ENCODE measurements at regions not wholly inside any gene's neighbourhood (a gene's known extent, or its start where the extent isn't known, plus 50 kb on each side); places are given as distances from the start of the nearest gene placed in this dataset.

DNA sequence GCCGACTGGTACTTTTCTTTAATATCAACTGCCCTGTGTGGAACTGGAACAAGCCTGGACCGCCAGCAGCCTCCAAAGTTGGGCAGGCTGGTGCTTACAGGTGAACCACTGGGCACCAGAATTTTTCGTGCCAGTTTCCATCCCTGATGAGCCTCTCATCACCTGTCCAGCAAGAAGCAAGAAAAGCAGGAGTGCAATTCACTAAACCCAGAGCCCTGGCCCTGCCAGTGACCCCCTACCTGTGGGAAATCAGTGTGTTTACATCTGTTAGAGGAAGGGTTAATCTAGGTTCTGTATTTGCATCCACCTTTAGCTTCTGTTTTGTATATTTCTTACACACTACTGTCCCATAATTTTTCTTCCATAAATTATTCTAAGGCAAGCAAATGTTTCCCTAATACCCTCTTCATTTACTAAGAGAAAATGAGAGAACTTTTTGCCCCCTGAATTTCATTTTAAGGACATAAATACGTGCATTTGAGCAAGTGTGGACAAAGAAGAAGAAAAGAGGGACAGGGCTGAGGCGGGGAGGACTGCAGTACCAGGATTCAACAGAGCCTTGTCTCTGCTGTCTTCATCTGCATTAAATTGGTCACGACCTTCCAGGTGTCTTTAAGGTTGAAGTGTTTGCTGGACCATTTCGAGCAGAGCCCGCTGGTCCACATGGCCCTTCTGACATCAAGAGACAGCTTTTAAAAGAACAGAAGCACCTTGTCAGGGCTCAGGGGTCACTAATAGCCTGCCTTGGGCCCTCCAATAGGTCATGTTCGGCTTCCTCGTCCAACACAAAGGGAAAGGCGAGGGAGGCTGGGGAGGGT is 763.1 kb downstream of the BCL11A start:
- H3K4me1 ChIP-seq (ENCODE audit: control insufficient read depth in 1 of 2, low read depth in 2 of 2): no peaks in the 10 kb centered on the region
- H3K36me3 ChIP-seq: no peaks in the 10 kb centered on the region
- H3K27ac ChIP-seq: no peak overlapping the region
- DNase-seq (ENCODE audit: low spot score) (no peak), ATAC-seq (ENCODE audit: insufficient number of reproducible peaks, low FRiP score, low read depth) (no peak)
- no peak overlapping the region for H3K4me3 ChIP-seq
- H3K27me3 ChIP-seq (replicated peaks; ENCODE audit: insufficient read depth): no peaks in the 10 kb centered on the region
- TF ChIP-seq, protein P1, sequence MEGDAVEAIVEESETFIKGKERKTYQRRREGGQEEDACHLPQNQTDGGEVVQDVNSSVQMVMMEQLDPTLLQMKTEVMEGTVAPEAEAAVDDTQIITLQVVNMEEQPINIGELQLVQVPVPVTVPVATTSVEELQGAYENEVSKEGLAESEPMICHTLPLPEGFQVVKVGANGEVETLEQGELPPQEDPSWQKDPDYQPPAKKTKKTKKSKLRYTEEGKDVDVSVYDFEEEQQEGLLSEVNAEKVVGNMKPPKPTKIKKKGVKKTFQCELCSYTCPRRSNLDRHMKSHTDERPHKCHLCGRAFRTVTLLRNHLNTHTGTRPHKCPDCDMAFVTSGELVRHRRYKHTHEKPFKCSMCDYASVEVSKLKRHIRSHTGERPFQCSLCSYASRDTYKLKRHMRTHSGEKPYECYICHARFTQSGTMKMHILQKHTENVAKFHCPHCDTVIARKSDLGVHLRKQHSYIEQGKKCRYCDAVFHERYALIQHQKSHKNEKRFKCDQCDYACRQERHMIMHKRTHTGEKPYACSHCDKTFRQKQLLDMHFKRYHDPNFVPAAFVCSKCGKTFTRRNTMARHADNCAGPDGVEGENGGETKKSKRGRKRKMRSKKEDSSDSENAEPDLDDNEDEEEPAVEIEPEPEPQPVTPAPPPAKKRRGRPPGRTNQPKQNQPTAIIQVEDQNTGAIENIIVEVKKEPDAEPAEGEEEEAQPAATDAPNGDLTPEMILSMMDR (IDR thresholded peaks at IDR 0.05): no peak
- no peaks in the 10 kb centered on the region for H3K9me3 ChIP-seq

DNA sequence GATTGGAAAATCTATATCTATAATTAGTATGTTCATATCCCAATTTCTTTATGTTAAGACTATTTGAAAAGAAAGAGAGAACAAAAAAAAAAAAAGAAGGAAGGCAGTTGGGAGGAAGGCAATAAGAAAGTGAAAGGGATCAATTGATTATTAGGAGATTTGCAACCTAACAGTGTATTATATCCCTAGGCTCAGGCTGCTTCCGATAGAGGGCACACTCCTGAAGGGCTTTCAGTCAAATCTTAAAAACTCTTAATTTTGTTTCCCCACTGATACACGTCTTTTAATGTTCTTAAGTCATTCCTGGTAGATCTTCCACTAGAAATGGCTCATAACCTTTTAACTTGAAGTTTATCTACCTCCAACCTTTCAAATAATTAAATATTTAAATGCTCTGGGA is 763.9 kb downstream of the BCL11A start:
- no peaks in the 10 kb centered on the region for H3K27me3 ChIP-seq (replicated peaks; ENCODE audit: insufficient read depth)
- ATAC-seq (ENCODE audit: insufficient number of reproducible peaks, low FRiP score, low read depth): no peak

DNA sequence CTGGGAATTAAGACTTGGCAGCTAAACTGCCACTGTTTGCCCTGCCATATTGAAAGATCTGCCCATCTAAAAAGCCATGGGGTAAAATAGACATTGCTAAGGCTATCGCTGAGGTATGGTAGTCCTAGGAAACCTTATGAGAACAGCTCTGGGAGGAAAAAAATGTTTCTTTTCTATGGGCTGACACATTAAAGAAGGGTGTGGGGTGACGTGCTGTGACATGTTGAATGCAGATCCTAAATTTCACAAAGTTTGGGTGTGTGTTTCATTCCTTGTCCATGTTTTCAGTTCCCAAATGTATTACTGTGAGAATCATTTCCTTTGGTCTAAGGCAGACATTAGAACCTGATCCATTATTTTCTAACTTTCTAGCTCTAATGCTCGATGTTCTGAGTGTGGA is 766.4 kb downstream of the BCL11A start:
- H3K4me1 ChIP-seq (ENCODE audit: control insufficient read depth in 1 of 2, low read depth in 2 of 2): no peaks in the 10 kb centered on the region
- ATAC-seq (ENCODE audit: insufficient number of reproducible peaks, low FRiP score, low read depth) (no peak), DNase-seq (ENCODE audit: low spot score) (no peak)
- no peaks in the 10 kb centered on the region for H3K9me3 ChIP-seq
- no peak overlapping the region for H3K4me3 ChIP-seq
- no peaks in the 10 kb centered on the region for H3K36me3 ChIP-seq
- TF ChIP-seq, protein P1 (IDR thresholded peaks at IDR 0.05): no peak
- no peaks in the 10 kb centered on the region for H3K27me3 ChIP-seq (replicated peaks; ENCODE audit: insufficient read depth)
- no peak overlapping the region for H3K27ac ChIP-seq

More for the DNA sequence above, 763.9 kb downstream of the BCL11A start:
- Histone ChIP-seq H3K27ac (no peak overlapping the region), H3K9me3 (no peaks in the 10 kb centered on the region), H3K4me1 (ENCODE audit: control insufficient read depth in 1 of 2, low read depth in 2 of 2) (no peaks in the 10 kb centered on the region), H3K4me3 (no peak overlapping the region), H3K36me3 (no peaks in the 10 kb centered on the region)
- TF ChIP-seq, protein P1 (IDR thresholded peaks at IDR 0.05): no peak
- no peak for DNase-seq (ENCODE audit: low spot score)

DNA sequence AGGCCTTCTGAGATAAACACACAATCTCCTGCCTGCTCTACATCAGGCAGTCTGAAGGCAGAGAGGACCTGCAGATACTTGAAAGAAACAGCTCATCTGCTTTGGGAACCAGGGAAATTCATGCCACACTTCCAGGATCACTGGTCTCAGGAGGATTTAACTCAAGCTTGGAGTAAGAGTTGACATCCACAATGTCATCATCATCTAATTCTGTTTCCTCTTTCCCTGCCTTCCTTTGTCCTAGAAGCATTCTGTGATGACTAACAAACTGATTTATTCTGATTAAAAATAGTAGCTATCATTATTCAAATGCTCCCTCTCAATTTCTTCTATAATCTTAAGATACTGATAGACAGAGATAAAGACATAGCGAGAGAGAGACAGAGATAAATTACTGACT is 766.8 kb downstream of the BCL11A start:
- TF ChIP-seq, protein P1 (IDR thresholded peaks at IDR 0.05): no peak
- H3K4me3 ChIP-seq: no peak overlapping the region
- no peaks in the 10 kb centered on the region for H3K27me3 ChIP-seq (replicated peaks; ENCODE audit: insufficient read depth)
- ATAC-seq (ENCODE audit: insufficient number of reproducible peaks, low FRiP score, low read depth) (no peak), DNase-seq (ENCODE audit: low spot score) (no peak)
- H3K9me3 ChIP-seq: no peaks in the 10 kb centered on the region
- no peaks in the 10 kb centered on the region for H3K36me3 ChIP-seq
- H3K27ac ChIP-seq: no peak overlapping the region
- H3K4me1 ChIP-seq (ENCODE audit: control insufficient read depth in 1 of 2, low read depth in 2 of 2): no peaks in the 10 kb centered on the region

GRCh38 chr2:59779571-59779970 is 773.9 kb downstream of the BCL11A start:
- ATAC-seq (ENCODE audit: insufficient number of reproducible peaks, low FRiP score, low read depth) (no peak), DNase-seq (ENCODE audit: low spot score) (no peak)
- Histone ChIP-seq H3K4me1 (ENCODE audit: control insufficient read depth in 1 of 2, low read depth in 2 of 2) (no peaks in the 10 kb centered on the region), H3K9me3 (no peaks in the 10 kb centered on the region), H3K27me3 (replicated peaks; ENCODE audit: insufficient read depth) (no peaks in the 10 kb centered on the region), H3K4me3 (no peak overlapping the region), H3K27ac (no peak overlapping the region), H3K36me3 (no peaks in the 10 kb centered on the region)
- TF ChIP-seq, protein P1 (IDR thresholded peaks at IDR 0.05): no peak
